H1 (cell line): ENCODE measurements at regions not wholly inside any gene's neighbourhood (a gene's known extent, or its start where the extent isn't known, plus 50 kb on each side); places are given as distances from the start of the nearest gene placed in this dataset.

Experiments used
- CTCF ChIA-PET: fragments of 300-600 bp; sonication (Branson Sonifier 250); formaldehyde crosslinking; loops from one replicate; lab custom pipeline; 2021; ENCODE audit not compliant: partially characterized antibody; lab: Charles Lee
- POLR2A ChIA-PET: fragments of 300-600 bp; sonication (Branson Sonifier 250); formaldehyde crosslinking; loops from one replicate; lab custom pipeline; 2021; ENCODE audit warnings: inconsistent platforms; ENCODE audit not compliant: partially characterized antibody; lab: Charles Lee
- DNase-seq, 2 experiments: peaks; one replicate each; pipeline versions ENCODE4 v3.0.0 to v3.0.0-alpha.2; 2010 to 2022; ENCODE audit warnings: low spot score in 2 of 2, low read depth in 1 of 2, mixed read lengths in 1 of 2
- FAIRE-seq: peaks from 2 replicates; lab custom pipeline; 2011; peaks lifted over from hg19 to GRCh38; lab: Jason Lieb, UNC
- H2AFZ ChIP-seq: 2 replicates; pipeline ENCODE4 v1.8.1; 2012; ENCODE audit warnings: low read length, inconsistent platforms
- H2AK5ac ChIP-seq: 2 replicates; pipeline ENCODE4 v1.6.1; 2013; ENCODE audit warnings: low read depth, low read length
- H2BK120ac ChIP-seq: replicated peaks from 2 replicates; pipeline ENCODE3; 2013; ENCODE audit warnings: low read depth, low read length, inconsistent platforms
- H2BK12ac ChIP-seq: 2 replicates; pipeline ENCODE4 v1.6.1; 2013; ENCODE audit warnings: low read depth, low read length
- H2BK15ac ChIP-seq: 2 replicates; pipeline ENCODE4 v1.6.1; 2013; ENCODE audit warnings: low read length
- H2BK20ac ChIP-seq: 2 replicates; pipeline ENCODE4 v1.6.1; 2013; ENCODE audit warnings: low read length
- H2BK5ac ChIP-seq: 2 replicates; pipeline ENCODE4 v1.6.1; 2013; ENCODE audit warnings: low read depth, low read length
- H3K14ac ChIP-seq: 2 replicates; pipeline ENCODE4 v1.6.1; 2013; ENCODE audit warnings: inconsistent platforms; ENCODE audit not compliant: insufficient read length
- H3K18ac ChIP-seq: 2 replicates; pipeline ENCODE4 v1.6.1; 2013; ENCODE audit warnings: low read length; ENCODE audit errors: extremely low read depth
- H3K23ac ChIP-seq: 2 replicates; pipeline ENCODE4 v1.6.1; 2013; ENCODE audit warnings: inconsistent platforms; ENCODE audit not compliant: insufficient read length
- H3K23me2 ChIP-seq: 2 replicates; pipeline ENCODE4 v1.6.1; 2013; ENCODE audit warnings: low read depth, low read length
- H3K27ac ChIP-seq: 2 replicates; pipeline ENCODE4 v1.6.1; 2011; ENCODE audit warnings: low read depth, low read length, inconsistent platforms
- H3K27me3 ChIP-seq, 4 experiments: replicated peaks in 1 of 4; 1 replicate in 1 of 4; 2 replicates in 3 of 4; pipeline versions ENCODE4 v1.6.1 to v1.8.1; 2011 to 2013; ENCODE audit warnings: low read length in 3 of 4, mild to moderate bottlenecking in 3 of 4, inconsistent platforms in 2 of 4, mixed read lengths in 2 of 4, moderate library complexity in 1 of 4; ENCODE audit not compliant: control insufficient read depth in 3 of 4, insufficient read depth in 3 of 4; ENCODE audit errors: extremely low read depth in 1 of 4
- H3K36me3 ChIP-seq, 4 experiments: 2 replicates each; pipeline versions ENCODE4 v1.6.1 to v1.8.1; 2011 to 2013; ENCODE audit warnings: mild to moderate bottlenecking in 4 of 4, low read length in 3 of 4, moderate library complexity in 2 of 4, control low read depth in 1 of 4, inconsistent platforms in 1 of 4; ENCODE audit not compliant: insufficient read depth in 4 of 4, control insufficient read depth in 2 of 4
- H3K4ac ChIP-seq: replicated peaks from 2 replicates; pipeline ENCODE3; 2013; ENCODE audit warnings: low read length, low read depth, mixed read lengths, inconsistent platforms; ENCODE audit not compliant: insufficient read length
- H3K4me1 ChIP-seq, 4 experiments: replicated peaks in 1 of 4; 1 replicate in 1 of 4; 2 replicates in 3 of 4; pipeline versions ENCODE4 v1.6.1 to v1.8.1; 2011 to 2013; ENCODE audit warnings: low read length in 3 of 4, inconsistent platforms in 2 of 4, mixed read lengths in 1 of 4; ENCODE audit not compliant: insufficient read depth in 4 of 4, control insufficient read depth in 3 of 4
- H3K4me2 ChIP-seq, 2 experiments: 2 replicates each; pipeline versions ENCODE4 v1.6.1 to v1.8.1; 2011 to 2013; ENCODE audit warnings: low read depth in 2 of 2, low read length in 2 of 2, control low read depth in 1 of 2, inconsistent platforms in 1 of 2, mild to moderate bottlenecking in 1 of 2; ENCODE audit not compliant: insufficient read depth in 1 of 2
- H3K4me3 ChIP-seq, 4 experiments: fragments of 200-600, 300-600 bp in 1 of 4; sonication (generic), shearing (Covaris generic), sonication (Bioruptor Twin) in 1 of 4; 2 replicates each; pipeline versions ENCODE4 v1.5.1 to v1.8.1; 2011 to 2016; ENCODE audit warnings: low read length in 4 of 4, low read depth in 3 of 4, control low read depth in 2 of 4, inconsistent platforms in 2 of 4, mild to moderate bottlenecking in 2 of 4, mixed read lengths in 1 of 4, moderate library complexity in 1 of 4; ENCODE audit not compliant: insufficient read depth in 2 of 4; ENCODE audit errors: extremely low read depth in 1 of 4
- H3K56ac ChIP-seq: replicated peaks from 2 replicates; pipeline ENCODE3; 2013; ENCODE audit warnings: low read depth, mild to moderate bottlenecking, mixed read lengths, low read length, inconsistent platforms; ENCODE audit not compliant: insufficient read length
- H3K79me1 ChIP-seq: 2 replicates; pipeline ENCODE4 v1.6.1; 2013; ENCODE audit warnings: low read depth, low read length, control low read depth
- H3K79me2 ChIP-seq, 2 experiments: 2 replicates each; pipeline versions ENCODE4 v1.6.1 to v1.8.1; 2012 to 2013; ENCODE audit warnings: low read length in 2 of 2, mild to moderate bottlenecking in 2 of 2, inconsistent platforms in 1 of 2; ENCODE audit not compliant: insufficient read depth in 2 of 2, control insufficient read depth in 1 of 2
- H3K9ac ChIP-seq, 4 experiments: replicated peaks in 1 of 4; 1 replicate in 1 of 4; 2 replicates in 3 of 4; pipeline versions ENCODE4 v1.6.1 to v1.8.1; 2011 to 2013; ENCODE audit warnings: low read depth in 3 of 4, low read length in 3 of 4, control low read depth in 2 of 4, mild to moderate bottlenecking in 2 of 4, moderate library complexity in 2 of 4, inconsistent platforms in 1 of 4; ENCODE audit errors: extremely low read depth in 1 of 4
- H3K9me3 ChIP-seq, 2 experiments: 2 replicates each; pipeline versions ENCODE4 v1.6.1 to v1.8.1; 2012 to 2013; ENCODE audit warnings: mild to moderate bottlenecking in 2 of 2, moderate library complexity in 2 of 2, control low read depth in 1 of 2, inconsistent platforms in 1 of 2, low read depth in 1 of 2, low read length in 1 of 2, mixed read lengths in 1 of 2; ENCODE audit not compliant: insufficient read depth in 2 of 2
- H4K20me1 ChIP-seq, 2 experiments: replicated peaks in 1 of 2; 2 replicates each; pipeline versions ENCODE3 to v1.8.1; 2011 to 2013; ENCODE audit warnings: inconsistent platforms in 2 of 2, low read length in 2 of 2, mild to moderate bottlenecking in 1 of 2; ENCODE audit not compliant: insufficient read depth in 2 of 2, control insufficient read depth in 1 of 2
- H4K5ac ChIP-seq: 2 replicates; pipeline ENCODE4 v1.6.1; 2013; ENCODE audit warnings: low read length, low read depth, mixed read lengths, inconsistent platforms; ENCODE audit not compliant: insufficient read length
- H4K8ac ChIP-seq: 2 replicates; pipeline ENCODE4 v1.8.0; 2013; ENCODE audit warnings: mild to moderate bottlenecking, moderate library complexity, low read length, inconsistent platforms; ENCODE audit not compliant: insufficient read depth; ENCODE audit errors: extremely low read depth
- H4K91ac ChIP-seq: replicated peaks from 2 replicates; pipeline ENCODE3; 2013; ENCODE audit warnings: low read length, mixed read lengths, inconsistent platforms; ENCODE audit not compliant: insufficient read length
- GTF2F1 ChIP-seq: IDR thresholded peaks from 2 replicates; pipeline ENCODE4 v1.6.1; 2012; ENCODE audit warnings: low read depth, low read length, improper control_type of control experiment, borderline replicate concordance
- POLR2AphosphoS5 ChIP-seq: IDR thresholded peaks from 2 replicates; pipeline ENCODE4 v1.6.1; 2011; ENCODE audit warnings: low read depth, low read length
- WGBS, 2 experiments: shearing (Covaris generic) in 1 of 2; methylation state at CpG; one replicate each; pipeline versions ENCODE4 v1.1.6 to v1.1.7; 2013 to 2015; ENCODE audit warnings: low lambda C conversion rate in 2 of 2, mixed read lengths in 2 of 2, inconsistent platforms in 1 of 2, low coverage in 1 of 2, missing lambda C conversion rate in 1 of 2; ENCODE audit not compliant: insufficient replicate concordance in 2 of 2, insufficient coverage in 1 of 2, insufficient read length in 1 of 2; ENCODE audit errors: extremely low coverage in 1 of 2, missing lambda C conversion rate in 1 of 2; 5-methylcytosine and 5-hydroxymethylcytosine counted together

DNA sequence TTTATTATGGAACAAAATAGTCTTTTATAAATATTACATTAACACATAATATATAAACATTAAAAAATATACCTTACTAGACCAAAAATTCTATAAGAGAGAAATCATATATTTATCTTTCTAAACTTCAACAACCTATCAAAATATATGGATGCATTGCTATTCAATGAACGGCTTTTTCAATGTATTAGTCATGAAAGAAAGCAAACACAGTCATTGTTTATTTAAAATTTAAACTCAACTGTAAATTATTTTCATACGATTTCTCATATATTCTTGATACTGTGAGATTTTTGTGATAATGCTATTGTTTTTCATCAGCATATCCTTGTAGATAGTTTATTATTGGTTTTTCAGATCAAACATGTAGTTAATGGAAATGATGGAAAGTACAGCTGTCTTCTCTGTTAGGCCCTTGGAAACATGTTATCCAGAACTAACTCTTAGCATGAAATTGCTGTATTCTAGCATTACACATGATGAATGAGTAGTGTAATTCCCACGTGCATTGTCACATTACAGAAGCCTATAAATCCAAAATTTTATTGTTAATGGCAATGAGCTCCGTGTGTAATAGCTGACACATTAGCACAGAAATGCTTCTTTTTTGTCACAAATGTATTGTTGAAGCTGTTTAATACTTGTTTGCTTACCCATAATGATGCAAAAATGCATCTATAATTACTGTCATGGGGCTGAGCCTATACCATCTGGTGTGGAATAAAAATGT, 1639.9 kb downstream of the SLITRK5 start:
- CTCF ChIA-PET, result no interaction called here
- POLR2A ChIA-PET, result no interaction called here
- Histone ChIP-seq H3K23me2 (no peaks in the 10 kb centered on the region), H2BK15ac (no peak overlapping the region), H2BK20ac (no peak overlapping the region), H2AK5ac (no peak overlapping the region), H3K18ac (no peak overlapping the region), H2BK12ac (no peak overlapping the region), H2BK5ac (no peak overlapping the region), H3K4me2 (no peak overlapping the region), H3K23ac (no peak overlapping the region), H3K9me3 (no peaks in the 10 kb centered on the region), H3K27me3 (no peaks in the 10 kb centered on the region), H3K9ac (no peak overlapping the region), H2BK120ac (no peak overlapping the region), H3K4me1 (no peaks in the 10 kb centered on the region), H4K8ac (no peak overlapping the region), H3K56ac (no peak overlapping the region), H4K5ac (no peak overlapping the region), H3K4ac (no peak overlapping the region), H3K14ac (no peak overlapping the region), H2AFZ (no peak overlapping the region), H3K79me1 (no peaks in the 10 kb centered on the region), H3K4me3 (no peak overlapping the region), H3K79me2 (no peaks in the 10 kb centered on the region), H3K36me3 (no peaks in the 10 kb centered on the region), H4K20me1 (no peaks in the 10 kb centered on the region), H4K91ac (no peak overlapping the region), H3K27ac (no peak overlapping the region)
- FAIRE-seq (no peak), DNase-seq (no peak)
- TF ChIP-seq GTF2F1 (no peak), POLR2AphosphoS5 (no peak)
- WGBS, 2 experiments, result 95% methylated on average over 4 of the region's 4 CpGs; no CpG with 5 or more reads in 1 of the 2 experiments
